ENCODE measurements at regions not wholly inside any gene's neighbourhood (a gene's known extent, or its start where the extent isn't known, plus 50 kb on each side); places are given as distances from the start of the nearest gene placed in this dataset.

DNA sequence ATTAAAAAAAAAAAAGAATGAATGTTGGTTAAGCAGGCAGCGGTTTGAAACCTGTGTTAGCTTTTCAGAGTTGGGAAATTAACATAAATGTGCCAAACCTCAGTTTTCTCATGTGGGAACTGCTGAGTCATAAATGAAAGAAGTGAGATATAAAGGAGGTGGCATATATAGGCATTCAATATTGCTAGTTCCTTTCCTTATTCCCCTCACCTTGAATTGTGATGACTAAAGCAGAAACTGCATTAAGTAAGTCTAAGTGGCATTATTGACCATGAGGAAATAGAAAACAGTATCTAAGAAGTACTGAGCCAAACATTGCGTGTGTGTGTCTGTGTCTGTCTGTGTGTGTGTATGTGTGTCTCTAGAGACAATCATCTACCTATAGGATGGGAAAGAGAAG lies 691.2 kb downstream of the TLR4 start:
- TF ChIP-seq PPARA (CRISPR knock-in tag; IDR thresholded peaks at IDR 0.05; ENCODE audit: borderline replicate concordance) (no peak), TOX (CRISPR knock-in tag; IDR thresholded peaks at IDR 0.05; ENCODE audit: borderline replicate concordance) (no peak), ZNF70 (CRISPR knock-in tag; IDR thresholded peaks at IDR 0.05) (no peak), RARB (CRISPR knock-in tag; IDR thresholded peaks at IDR 0.05) (no peak)
- TF ChIP-seq, protein P1, sequence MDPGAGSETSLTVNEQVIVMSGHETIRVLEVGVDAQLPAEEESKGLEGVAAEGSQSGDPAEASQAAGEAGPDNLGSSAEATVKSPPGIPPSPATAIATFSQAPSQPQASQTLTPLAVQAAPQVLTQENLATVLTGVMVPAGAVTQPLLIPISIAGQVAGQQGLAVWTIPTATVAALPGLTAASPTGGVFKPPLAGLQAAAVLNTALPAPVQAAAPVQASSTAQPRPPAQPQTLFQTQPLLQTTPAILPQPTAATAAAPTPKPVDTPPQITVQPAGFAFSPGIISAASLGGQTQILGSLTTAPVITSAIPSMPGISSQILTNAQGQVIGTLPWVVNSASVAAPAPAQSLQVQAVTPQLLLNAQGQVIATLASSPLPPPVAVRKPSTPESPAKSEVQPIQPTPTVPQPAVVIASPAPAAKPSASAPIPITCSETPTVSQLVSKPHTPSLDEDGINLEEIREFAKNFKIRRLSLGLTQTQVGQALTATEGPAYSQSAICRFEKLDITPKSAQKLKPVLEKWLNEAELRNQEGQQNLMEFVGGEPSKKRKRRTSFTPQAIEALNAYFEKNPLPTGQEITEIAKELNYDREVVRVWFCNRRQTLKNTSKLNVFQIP (CRISPR knock-in tag; IDR thresholded peaks at IDR 0.05; ENCODE audit: borderline replicate concordance, low read depth): no peak
- no peak for ATAC-seq

GRCh38 chr9:118401546-118401945 lies 697.3 kb downstream of the TLR4 start:
- TF ChIP-seq ZC3H10 (CRISPR knock-in tag; IDR thresholded peaks at IDR 0.05) (no peak), GLIS3 (CRISPR knock-in tag; IDR thresholded peaks at IDR 0.05) (no peak)
- no peak for ATAC-seq

- no peak for ATAC-seq
- TF ChIP-seq BACH2 (CRISPR knock-in tag; IDR thresholded peaks at IDR 0.05; ENCODE audit: borderline replicate concordance) (no peak), CSRNP3 (CRISPR knock-in tag; IDR thresholded peaks at IDR 0.05) (no peak), GLIS3 (CRISPR knock-in tag; IDR thresholded peaks at IDR 0.05) (no peak), TCF4 (CRISPR knock-in tag; IDR thresholded peaks at IDR 0.05; ENCODE audit: borderline replicate concordance) (no peak), ZC3H10 (CRISPR knock-in tag; IDR thresholded peaks at IDR 0.05) (no peak), PPARA (CRISPR knock-in tag; IDR thresholded peaks at IDR 0.05; ENCODE audit: borderline replicate concordance) (no peak), ESRRG (CRISPR knock-in tag; IDR thresholded peaks at IDR 0.05) (no peak), RARB (CRISPR knock-in tag; IDR thresholded peaks at IDR 0.05) (no peak), ZFP3 (CRISPR knock-in tag; IDR thresholded peaks at IDR 0.05) (no peak), TSHZ2 (CRISPR knock-in tag; IDR thresholded peaks at IDR 0.05) (no peak), SNAI2 (CRISPR knock-in tag; IDR thresholded peaks at IDR 0.05) (no peak), CSDC2 (CRISPR knock-in tag; IDR thresholded peaks at IDR 0.05) (no peak)
- TF ChIP-seq, protein P2, sequence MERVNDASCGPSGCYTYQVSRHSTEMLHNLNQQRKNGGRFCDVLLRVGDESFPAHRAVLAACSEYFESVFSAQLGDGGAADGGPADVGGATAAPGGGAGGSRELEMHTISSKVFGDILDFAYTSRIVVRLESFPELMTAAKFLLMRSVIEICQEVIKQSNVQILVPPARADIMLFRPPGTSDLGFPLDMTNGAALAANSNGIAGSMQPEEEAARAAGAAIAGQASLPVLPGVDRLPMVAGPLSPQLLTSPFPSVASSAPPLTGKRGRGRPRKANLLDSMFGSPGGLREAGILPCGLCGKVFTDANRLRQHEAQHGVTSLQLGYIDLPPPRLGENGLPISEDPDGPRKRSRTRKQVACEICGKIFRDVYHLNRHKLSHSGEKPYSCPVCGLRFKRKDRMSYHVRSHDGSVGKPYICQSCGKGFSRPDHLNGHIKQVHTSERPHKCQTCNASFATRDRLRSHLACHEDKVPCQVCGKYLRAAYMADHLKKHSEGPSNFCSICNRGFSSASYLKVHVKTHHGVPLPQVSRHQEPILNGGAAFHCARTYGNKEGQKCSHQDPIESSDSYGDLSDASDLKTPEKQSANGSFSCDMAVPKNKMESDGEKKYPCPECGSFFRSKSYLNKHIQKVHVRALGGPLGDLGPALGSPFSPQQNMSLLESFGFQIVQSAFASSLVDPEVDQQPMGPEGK (CRISPR knock-in tag; IDR thresholded peaks at IDR 0.05; ENCODE audit: borderline replicate concordance): no peak
- TF ChIP-seq, protein P3, sequence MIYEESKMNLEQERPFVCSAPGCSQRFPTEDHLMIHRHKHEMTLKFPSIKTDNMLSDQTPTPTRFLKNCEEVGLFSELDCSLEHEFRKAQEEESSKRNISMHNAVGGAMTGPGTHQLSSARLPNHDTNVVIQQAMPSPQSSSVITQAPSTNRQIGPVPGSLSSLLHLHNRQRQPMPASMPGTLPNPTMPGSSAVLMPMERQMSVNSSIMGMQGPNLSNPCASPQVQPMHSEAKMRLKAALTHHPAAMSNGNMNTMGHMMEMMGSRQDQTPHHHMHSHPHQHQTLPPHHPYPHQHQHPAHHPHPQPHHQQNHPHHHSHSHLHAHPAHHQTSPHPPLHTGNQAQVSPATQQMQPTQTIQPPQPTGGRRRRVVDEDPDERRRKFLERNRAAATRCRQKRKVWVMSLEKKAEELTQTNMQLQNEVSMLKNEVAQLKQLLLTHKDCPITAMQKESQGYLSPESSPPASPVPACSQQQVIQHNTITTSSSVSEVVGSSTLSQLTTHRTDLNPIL (CRISPR knock-in tag; IDR thresholded peaks at IDR 0.05; ENCODE audit: low read depth): no peak
- TF ChIP-seq, protein P1 (CRISPR knock-in tag; IDR thresholded peaks at IDR 0.05; ENCODE audit: borderline replicate concordance, low read depth): no peak
Measured at GRCh38 chr9:118414676-118415075, 710.5 kb downstream of the TLR4 start.
